ENCODE measurements at regions not wholly inside any gene's neighbourhood (a gene's known extent, or its start where the extent isn't known, plus 50 kb on each side); places are given as distances from the start of the nearest gene placed in this dataset.
A peak's percentile ranks its signal among the peaks of the same experiment; 100 is the strongest.
"Not testable (repeated sequence)": the region's sequence is repeated elsewhere in the genome, so short reads cannot be mapped to it uniquely, and the experiment has no call there.

GRCh38 chr4:38414410-38414809, 249.6 kb upstream of the KLF3 start:
- Mint-ChIP-seq H3K9me3 (no peaks in the 10 kb centered on the region), H3K27ac (no peak overlapping the region), H3K36me3 (ENCODE audit: low read depth) (no peaks in the 10 kb centered on the region), H3K4me1 (no peaks in the 10 kb centered on the region), H3K4me3 (no peak overlapping the region), H3K27me3 (ENCODE audit: insufficient read depth) (no peaks in the 10 kb centered on the region)
- TF ChIP-seq, protein P1, sequence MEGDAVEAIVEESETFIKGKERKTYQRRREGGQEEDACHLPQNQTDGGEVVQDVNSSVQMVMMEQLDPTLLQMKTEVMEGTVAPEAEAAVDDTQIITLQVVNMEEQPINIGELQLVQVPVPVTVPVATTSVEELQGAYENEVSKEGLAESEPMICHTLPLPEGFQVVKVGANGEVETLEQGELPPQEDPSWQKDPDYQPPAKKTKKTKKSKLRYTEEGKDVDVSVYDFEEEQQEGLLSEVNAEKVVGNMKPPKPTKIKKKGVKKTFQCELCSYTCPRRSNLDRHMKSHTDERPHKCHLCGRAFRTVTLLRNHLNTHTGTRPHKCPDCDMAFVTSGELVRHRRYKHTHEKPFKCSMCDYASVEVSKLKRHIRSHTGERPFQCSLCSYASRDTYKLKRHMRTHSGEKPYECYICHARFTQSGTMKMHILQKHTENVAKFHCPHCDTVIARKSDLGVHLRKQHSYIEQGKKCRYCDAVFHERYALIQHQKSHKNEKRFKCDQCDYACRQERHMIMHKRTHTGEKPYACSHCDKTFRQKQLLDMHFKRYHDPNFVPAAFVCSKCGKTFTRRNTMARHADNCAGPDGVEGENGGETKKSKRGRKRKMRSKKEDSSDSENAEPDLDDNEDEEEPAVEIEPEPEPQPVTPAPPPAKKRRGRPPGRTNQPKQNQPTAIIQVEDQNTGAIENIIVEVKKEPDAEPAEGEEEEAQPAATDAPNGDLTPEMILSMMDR (conservative IDR thresholded peaks at IDR 0.05), result no peak
- Histone ChIP-seq H3K27me3 (ENCODE audit: control insufficient read depth, insufficient read depth, low read length, poor library complexity, severe bottlenecking) (no peaks in the 10 kb centered on the region), H3K4me3 (ENCODE audit: low read length) (no peak overlapping the region), H3K9me3 (ENCODE audit: control insufficient read depth, low read length) (no peaks in the 10 kb centered on the region), H3K9ac (ENCODE audit: extremely low read depth, low read length, poor library complexity, severe bottlenecking) (no peak overlapping the region), H3K36me3 (ENCODE audit: control insufficient read depth, insufficient read depth, low read length) (no peaks in the 10 kb centered on the region), H3K4me1 (ENCODE audit: control insufficient read depth, insufficient read depth, low read length) (no peaks in the 10 kb centered on the region), H3K27ac (ENCODE audit: low read depth, low read length) (peak overlapping the region; percentile 44)
- no peak for DNase-seq

- Mint-ChIP-seq H3K9me3 (peaks cover 11% of the 10 kb centered on the region), H3K27me3 (ENCODE audit: insufficient read depth) (peaks cover 2% of the 10 kb centered on the region), H3K4me1 (no peaks in the 10 kb centered on the region), H3K27ac (no peak overlapping the region), H3K36me3 (ENCODE audit: low read depth) (peaks cover 4% of the 10 kb centered on the region), H3K4me3 (no peak overlapping the region)
- DNase-seq, result no peak
- peaks cover 7% of the 10 kb centered on the region for H3K9me3 ChIP-seq (ENCODE audit: control insufficient read depth, low read length)
- 68 to 75% methylated on average over 5 to 6 of the region's 6 CpGs for WGBS, 2 experiments (ENCODE audit: insufficient coverage in 1 of 2, insufficient read length in 1 of 2)
- H3K27me3 ChIP-seq (ENCODE audit: control insufficient read depth, insufficient read depth, low read length, poor library complexity, severe bottlenecking), result no peaks in the 10 kb centered on the region
- H3K4me1 ChIP-seq (ENCODE audit: control insufficient read depth, insufficient read depth, low read length), result no peaks in the 10 kb centered on the region
- H3K4me3 ChIP-seq (ENCODE audit: low read length), result no peak overlapping the region
- TF ChIP-seq, protein P1 (conservative IDR thresholded peaks at IDR 0.05), result no peak
- no peaks in the 10 kb centered on the region for H3K36me3 ChIP-seq (ENCODE audit: control insufficient read depth, insufficient read depth, low read length)
- H3K9ac ChIP-seq (ENCODE audit: extremely low read depth, low read length, poor library complexity, severe bottlenecking), result no peak overlapping the region
- peak overlapping the region; percentile 83 for H3K27ac ChIP-seq (ENCODE audit: low read depth, low read length)
These were observed 248.3 kb upstream of the KLF3 start for GRCh38 chr4:38415682-38416081.

GRCh38 chr4:38416450-38417014, 247.5 kb upstream of the KLF3 start:
- Mint-ChIP-seq H3K4me3 (no peak overlapping the region), H3K36me3 (ENCODE audit: low read depth) (peaks cover 4% of the 10 kb centered on the region), H3K27ac (no peak overlapping the region), H3K27me3 (ENCODE audit: insufficient read depth) (peaks cover 2% of the 10 kb centered on the region), H3K9me3 (peaks cover 11% of the 10 kb centered on the region), H3K4me1 (no peaks in the 10 kb centered on the region)
- no peak overlapping the region for H3K4me3 ChIP-seq (ENCODE audit: low read length)
- H3K9me3 ChIP-seq (ENCODE audit: control insufficient read depth, low read length), result peaks cover 10% of the 10 kb centered on the region
- H3K27ac ChIP-seq (ENCODE audit: low read depth, low read length), result no peak overlapping the region
- no peak for DNase-seq
- H3K27me3 ChIP-seq (ENCODE audit: control insufficient read depth, insufficient read depth, low read length, poor library complexity, severe bottlenecking), result no peaks in the 10 kb centered on the region
- no peak overlapping the region for H3K9ac ChIP-seq (ENCODE audit: extremely low read depth, low read length, poor library complexity, severe bottlenecking)
- TF ChIP-seq, protein P1 (conservative IDR thresholded peaks at IDR 0.05), result no peak
- WGBS, 2 experiments (ENCODE audit: insufficient coverage in 1 of 2, insufficient read length in 1 of 2), result 100% methylated on average over 1 of the region's 1 CpG
- H3K4me1 ChIP-seq (ENCODE audit: control insufficient read depth, insufficient read depth, low read length), result no peaks in the 10 kb centered on the region
- no peaks in the 10 kb centered on the region for H3K36me3 ChIP-seq (ENCODE audit: control insufficient read depth, insufficient read depth, low read length)

DNA sequence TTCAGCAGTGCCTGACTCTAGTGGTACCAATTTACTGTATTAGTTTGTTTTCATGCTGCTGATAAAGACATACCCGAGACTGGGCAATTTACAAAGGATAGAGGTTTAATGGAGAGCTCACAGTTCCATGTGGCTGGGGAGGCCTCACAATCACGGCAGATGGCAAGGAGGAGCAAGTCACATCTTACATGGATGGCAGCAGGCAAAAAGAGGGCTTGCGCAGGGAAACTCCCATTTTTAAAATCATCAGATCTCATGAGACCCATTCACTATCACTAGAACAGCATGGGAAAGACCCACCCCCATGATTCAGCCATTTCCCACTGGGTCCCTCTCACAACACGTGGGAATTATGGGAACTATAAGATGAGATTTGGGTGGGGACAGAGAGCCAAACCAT, 243.7 kb upstream of the KLF3 start:
- DNase-seq; H3K4me3 Mint-ChIP-seq; H3K4me3 ChIP-seq (ENCODE audit: low read length); H3K9me3 ChIP-seq (ENCODE audit: control insufficient read depth, low read length); H3K36me3 ChIP-seq (ENCODE audit: control insufficient read depth, insufficient read depth, low read length); H3K27me3 ChIP-seq (ENCODE audit: control insufficient read depth, insufficient read depth, low read length, poor library complexity, severe bottlenecking); H3K27me3 Mint-ChIP-seq (ENCODE audit: insufficient read depth); H3K4me1 ChIP-seq (ENCODE audit: control insufficient read depth, insufficient read depth, low read length); H3K27ac Mint-ChIP-seq; H3K36me3 Mint-ChIP-seq (ENCODE audit: low read depth); H3K9ac ChIP-seq (ENCODE audit: extremely low read depth, low read length, poor library complexity, severe bottlenecking); H3K27ac ChIP-seq (ENCODE audit: low read depth, low read length): not testable (repeated sequence)
- peaks cover 15% of the 10 kb centered on the region for H3K4me1 Mint-ChIP-seq
- H3K9me3 Mint-ChIP-seq, result peaks cover 11% of the 10 kb centered on the region
- 94 to 95% methylated on average over 2 to 4 of the region's 4 CpGs for WGBS, 2 experiments (ENCODE audit: insufficient coverage in 1 of 2, insufficient read length in 1 of 2)

Measured in endodermal cell (in vitro differentiated cells).